GM19324 (cell line): ENCODE measurements at regions not wholly inside any gene's neighbourhood (a gene's known extent, or its start where the extent isn't known, plus 50 kb on each side); places are given as distances from the start of the nearest gene placed in this dataset.

Experiments used
- ATAC-seq: cut with Tn5 transposase; IDR thresholded peaks from one replicate; pipeline ENCODE4 v1.9.1; 2021; ENCODE audit warnings: mild to moderate bottlenecking, moderate library complexity; ENCODE audit not compliant: unreplicated experiment, low FRiP score

DNA sequence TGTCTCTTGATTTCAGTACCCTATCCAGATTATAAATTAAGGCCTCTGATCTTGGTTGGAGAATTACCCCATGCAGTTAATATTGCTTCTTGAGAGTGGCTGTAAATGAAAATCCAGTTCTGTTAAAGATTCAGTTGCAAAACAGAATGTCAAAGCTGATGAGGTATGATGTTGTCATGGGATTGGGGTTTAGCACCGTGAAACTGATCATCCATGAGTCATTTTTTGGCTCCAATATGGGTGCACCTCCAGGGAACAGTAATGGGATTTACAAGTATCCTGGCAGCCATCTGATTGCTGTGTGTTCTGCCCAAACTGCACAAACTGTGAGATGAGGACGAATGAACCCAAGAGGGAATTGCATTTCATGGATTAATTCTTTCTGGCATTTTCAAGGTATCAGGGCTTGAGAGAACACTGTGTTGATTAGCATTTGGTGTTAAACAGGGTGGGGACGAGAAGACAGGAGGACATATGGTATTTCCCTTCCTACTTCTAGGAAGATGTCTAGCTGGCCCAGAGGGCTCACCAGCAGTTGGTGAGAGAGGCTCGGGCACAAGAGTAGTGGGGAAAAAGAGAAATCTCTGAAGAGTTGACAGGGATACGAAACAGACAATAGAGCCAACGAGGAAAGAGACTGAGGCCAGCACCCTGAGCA, 214.7 kb downstream of the GAS1 start:
- no peak for ATAC-seq

DNA sequence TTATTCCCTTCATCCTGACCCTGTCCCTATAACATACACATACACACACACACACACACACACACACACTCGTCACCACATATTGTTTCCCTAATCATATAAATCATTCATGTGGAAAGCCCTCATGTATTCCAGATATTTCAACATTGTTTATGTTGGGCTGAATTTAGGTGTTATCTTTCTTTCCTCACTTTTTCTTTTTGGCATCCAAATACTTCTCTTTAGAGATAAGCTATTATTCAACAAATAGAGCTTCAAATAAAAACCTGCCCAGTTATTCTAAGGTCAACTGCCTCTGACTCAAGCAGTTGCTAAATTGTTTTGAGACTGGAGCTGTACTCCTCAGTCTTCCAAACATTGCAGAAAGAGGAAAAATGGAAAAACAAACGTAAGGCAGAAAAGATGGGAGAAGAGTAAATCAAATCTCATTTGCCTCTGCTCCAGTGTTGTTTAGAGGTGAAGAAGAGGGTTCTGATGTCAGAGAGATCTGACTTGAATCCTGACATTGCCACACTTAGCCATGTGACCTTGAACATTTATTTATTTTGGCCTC, 215.7 kb downstream of the GAS1 start:
- no peak for ATAC-seq

DNA sequence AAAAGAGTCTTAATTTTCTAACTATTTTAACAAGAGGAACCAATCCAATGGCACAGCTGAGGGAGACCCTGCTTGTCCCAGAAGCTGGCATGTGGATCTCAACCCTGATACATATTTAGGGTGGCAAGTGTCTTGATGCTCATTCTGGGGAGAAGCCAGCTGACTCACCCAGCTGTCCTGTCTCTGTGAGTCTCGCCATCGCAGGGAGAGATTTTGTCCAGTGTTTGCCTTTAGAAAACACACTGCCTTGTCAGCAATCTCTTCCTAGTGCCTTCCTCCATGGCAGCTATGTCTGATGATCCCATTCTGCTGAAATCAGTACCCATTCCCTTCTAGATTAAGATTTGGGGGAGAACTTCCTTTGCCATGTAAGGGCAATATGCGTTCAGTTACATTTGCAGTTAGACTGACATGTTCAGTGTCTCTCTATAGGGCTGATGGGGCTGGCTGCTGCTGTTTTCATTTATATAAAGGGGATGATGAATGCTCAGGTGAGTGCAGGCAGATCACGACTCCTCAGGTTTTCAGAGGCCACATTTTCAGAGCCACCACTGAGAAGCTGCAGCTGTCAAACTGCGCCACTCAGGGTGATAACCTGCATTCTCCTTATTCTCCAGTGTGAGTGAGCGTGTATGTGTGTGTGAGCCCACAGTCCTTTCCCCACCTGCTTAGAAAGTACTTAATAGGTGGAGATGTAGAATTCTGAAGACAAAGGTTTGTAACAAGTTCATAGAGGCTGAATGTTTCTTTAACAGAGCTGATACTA, 217.0 kb downstream of the GAS1 start:
- no peak for ATAC-seq

DNA sequence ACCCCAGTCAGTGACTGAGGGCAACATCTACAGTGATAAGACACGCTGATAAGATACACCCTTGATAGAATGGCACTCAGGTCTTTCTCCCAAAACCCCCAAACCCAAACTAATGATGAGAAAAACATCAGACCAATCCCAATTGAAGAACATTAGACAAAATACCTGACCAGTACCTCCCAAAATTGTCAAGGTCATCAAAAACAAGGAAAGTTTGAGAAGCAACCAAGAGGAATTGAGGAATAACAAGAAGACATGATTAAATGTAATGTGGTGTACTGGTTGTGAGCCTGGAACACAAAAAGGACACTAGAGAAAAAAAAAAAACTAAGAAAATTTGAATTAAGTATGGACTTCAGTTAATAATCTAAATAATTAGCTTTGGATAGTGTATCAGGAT, 222.8 kb downstream of the GAS1 start:
- no peak for ATAC-seq

DNA sequence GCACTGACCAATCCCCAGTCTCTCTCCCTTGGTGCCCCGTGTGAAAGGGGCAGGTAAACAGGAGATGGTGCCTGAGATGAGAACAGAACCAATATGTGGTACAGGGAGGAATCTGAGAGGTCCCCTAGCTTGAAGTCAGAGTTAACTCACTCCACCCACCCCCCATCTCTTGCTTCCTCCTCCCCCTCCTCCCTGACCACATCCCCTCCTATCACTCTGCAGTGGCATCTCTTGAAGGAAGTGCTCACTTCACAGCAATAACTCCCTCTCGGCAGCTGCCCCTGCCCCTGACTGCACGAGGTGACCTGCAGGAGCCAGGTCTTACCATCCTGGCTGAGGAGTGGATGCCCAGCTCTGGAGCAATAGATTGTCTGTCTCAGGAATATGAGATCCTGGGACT, 224.0 kb downstream of the GAS1 start:
- ATAC-seq, result no peak

DNA sequence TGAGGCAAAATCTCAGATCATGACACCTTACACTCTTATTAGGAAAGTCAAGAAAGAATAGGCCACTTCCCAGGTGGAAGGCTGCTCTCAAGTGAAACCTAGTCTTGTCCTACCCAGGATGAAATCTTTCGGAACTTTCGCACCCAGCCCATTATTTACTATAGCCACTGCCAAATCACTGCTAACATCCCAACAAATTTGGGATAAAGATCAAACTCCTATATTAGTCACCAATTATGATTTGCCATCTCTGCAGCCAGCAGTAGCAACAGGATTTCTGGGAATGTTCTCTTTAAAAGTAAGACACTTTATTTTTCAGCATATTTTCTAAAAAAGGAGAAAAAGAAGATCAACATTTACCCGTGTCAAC, 224.6 kb downstream of the GAS1 start:
- ATAC-seq, result no peak

DNA sequence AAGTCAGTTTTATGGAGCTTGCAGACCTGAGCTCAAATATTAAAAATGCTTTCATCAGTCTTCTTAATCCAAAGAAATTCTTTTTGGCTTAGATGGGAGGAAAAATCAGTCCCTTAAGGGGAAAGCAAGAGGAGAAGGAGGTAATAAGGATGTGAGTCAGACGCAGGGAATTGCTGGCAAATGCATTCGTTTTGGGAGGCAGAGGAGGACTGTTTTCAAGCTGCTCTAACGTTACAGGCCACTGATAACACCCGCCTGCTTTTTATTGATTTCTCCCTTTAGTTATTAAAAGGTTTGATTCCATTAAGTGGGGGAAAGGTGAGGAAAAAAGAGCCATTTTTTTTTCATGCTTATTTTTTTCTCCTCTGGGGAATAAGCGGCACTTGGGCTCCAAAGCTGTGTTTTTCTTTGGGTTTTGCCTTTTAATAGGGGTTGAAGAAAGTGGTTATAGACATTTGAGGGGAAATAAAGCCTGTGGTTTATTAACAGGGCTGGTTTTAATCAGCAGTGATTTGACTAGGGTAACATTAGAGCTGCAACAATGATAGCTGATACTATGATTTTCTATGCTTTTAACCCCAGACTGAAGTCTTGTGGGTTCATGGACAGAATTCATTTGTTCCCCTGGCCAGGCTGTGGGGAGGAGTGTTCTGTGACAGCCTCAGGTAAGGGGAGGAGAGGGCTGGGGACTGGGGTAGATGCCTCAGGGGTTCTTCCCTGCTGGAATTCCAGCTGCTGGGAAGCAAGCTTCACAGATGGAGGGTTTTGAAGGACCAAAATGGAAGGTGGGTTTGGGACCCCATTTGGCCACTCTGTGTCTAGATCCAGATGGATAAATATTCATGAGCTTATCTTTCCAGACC, 225.2 kb downstream of the GAS1 start:
- no peak for ATAC-seq

DNA sequence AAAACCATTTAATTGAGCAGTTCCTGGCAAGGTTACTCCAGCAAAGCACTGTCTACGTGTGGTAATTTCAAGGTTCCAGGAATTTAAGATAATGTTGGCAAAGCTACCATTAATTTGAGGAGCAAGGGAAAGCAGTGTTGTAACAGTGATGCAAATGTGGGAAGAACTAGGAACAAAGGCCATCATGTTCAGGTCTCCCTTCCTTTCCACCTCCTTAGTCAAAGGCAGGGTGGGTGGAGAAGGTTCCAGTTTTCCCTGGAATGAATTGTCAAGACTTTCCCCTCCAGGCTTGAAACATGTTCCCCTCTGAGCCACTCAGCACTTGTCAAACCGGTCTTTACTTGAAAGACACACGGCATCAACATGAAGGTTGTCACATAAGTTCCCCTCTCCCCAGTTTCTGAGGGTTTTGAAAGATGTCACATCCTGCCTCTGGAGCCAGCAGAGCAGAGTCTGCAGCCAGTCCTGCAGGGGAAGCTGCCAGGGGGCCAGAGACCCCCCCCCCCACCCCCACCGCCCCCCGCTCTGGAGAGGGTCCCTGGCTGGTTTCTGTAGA, 226.0 kb downstream of the GAS1 start:
- no peak for ATAC-seq

DNA sequence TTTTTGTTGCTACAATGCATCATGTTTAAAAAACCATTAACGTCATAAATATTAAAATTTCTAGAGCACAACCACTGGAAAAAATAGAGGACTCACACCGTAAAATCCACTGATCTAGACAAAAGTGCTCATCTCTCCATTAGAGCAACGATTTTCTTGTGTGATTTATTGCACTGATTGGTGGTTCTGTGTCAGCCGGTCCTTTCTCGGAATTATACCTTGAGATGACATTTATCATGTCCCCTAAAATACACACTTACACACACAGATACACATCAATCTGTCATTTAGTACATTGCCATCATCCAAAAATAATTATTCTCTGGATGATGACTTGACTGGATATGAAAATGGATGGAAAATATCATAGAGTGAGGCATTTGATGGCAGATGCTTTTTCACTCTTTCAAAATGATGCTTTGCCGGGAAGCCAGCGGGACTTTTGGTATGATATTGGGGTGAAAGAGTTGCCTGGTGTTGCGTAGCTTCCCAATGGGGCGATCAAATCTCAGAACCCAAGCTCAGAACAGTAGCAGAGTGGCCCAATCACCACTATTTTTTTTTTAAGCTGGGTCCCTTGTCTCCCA, 226.6 kb downstream of the GAS1 start:
- no peak for ATAC-seq

DNA sequence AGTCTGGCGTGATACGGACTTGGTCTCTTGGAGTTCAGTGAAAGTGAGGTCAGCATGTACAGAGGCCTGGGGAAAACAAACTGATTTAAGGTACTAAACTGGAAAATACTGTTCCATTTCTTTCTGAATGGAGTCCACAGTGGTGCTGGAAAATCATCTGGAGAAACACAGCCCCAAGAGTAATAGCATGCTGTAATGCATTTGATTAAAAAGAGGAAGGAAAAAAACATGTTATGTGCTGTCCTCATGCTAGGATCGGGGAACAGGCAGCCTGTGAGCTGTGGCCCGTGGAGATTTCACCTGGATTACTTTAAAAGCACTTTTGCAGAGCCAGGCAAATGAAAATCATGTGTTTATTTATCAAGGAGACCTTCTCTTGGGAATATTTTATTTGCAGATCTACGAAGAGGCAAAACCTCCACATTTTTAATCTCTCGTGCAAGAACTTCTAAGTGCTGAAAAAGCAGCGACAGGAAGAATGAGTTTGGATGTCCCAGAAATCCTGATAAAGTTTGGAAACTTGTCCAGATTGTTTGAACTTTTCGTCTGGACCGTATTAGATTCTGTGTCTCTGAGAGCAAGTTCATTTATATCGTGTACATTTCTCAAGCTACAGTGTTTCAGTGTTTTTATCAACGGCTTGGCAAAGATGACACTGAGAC, 228.8 kb downstream of the GAS1 start:
- ATAC-seq, result no peak

DNA sequence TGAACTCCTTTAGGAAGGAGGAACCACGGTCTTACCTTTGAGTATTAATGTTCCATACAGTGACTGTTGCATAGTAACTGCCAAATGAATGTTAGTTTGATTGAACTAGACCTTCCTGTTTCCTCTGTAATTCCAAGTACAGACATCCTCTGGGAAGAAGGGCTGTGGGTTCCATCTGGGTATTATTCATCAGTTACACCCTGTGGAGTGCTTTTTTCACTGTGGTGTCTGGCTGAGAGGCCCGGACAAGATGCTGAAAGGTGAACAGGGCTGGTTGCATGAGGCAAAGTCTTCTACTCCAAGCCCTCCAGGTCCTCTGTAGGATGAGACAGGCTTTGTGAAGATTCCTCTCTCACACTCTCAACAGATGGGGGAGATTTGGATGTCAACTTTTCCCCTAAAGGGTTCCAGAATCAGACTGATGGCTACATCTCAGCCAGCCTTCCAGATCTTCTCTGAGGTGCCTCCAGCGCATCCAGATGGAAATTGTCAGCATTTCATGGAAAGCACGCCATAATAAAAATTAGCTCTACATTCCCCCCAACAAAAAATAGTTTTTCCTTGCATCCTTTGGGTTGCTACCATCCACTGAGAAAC, 230.9 kb downstream of the GAS1 start:
- no peak for ATAC-seq

DNA sequence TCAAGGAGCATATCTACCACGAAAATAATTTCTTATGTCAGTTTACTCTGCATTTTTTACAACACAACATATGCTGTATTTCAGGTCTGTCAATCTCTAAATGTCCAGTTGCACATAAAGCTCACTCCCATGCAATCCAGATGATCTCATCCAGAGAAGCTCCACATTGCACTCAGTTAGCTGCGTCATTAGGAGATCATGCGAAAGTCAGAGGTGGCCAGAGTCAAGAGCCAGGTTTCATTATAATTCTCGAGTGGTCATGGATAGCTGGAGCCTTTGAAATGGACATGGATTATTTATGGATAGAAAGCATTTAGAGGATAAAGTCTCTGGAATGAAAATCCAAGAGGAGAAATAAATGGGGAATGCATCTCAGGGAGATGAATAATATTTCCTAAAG, 232.3 kb downstream of the GAS1 start:
- ATAC-seq, result no peak

DNA sequence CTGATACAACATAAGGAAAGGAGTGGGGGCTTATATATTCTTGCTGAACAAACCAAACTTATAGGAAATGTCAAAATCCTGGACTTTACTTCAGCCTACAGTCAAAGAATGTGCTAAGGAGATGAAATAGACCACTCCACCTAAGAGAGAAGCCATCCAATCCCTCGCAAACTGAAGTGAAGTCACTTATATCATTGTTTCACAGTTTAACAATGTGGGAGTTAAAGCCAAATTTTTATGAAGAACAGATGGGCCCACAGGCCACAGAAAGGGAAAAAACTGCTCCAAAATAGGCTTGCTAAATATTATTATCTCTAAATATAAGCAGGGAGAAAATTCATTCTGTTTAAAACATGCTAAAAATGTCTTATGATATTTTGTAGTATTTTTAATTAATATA, 233.3 kb downstream of the GAS1 start:
- no peak for ATAC-seq

DNA sequence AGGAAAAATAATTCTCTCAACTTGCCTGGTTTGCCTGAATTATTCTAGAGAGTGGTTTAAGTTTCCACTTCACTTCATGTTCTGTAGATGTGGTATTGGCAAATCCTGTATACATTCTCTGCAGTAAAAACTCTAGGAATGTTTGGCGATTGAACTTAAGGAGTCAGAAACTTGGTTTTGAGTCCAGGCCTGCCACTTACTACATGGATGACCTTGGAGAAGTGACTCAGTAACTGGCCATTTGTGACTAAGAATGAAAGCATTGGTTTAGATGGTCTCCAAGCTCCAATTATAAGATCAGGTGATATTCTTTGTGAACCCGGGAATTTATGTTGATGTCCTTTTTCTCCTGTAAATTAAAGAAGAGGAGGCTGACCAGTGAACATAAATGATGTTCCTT, 233.8 kb downstream of the GAS1 start:
- no peak for ATAC-seq

DNA sequence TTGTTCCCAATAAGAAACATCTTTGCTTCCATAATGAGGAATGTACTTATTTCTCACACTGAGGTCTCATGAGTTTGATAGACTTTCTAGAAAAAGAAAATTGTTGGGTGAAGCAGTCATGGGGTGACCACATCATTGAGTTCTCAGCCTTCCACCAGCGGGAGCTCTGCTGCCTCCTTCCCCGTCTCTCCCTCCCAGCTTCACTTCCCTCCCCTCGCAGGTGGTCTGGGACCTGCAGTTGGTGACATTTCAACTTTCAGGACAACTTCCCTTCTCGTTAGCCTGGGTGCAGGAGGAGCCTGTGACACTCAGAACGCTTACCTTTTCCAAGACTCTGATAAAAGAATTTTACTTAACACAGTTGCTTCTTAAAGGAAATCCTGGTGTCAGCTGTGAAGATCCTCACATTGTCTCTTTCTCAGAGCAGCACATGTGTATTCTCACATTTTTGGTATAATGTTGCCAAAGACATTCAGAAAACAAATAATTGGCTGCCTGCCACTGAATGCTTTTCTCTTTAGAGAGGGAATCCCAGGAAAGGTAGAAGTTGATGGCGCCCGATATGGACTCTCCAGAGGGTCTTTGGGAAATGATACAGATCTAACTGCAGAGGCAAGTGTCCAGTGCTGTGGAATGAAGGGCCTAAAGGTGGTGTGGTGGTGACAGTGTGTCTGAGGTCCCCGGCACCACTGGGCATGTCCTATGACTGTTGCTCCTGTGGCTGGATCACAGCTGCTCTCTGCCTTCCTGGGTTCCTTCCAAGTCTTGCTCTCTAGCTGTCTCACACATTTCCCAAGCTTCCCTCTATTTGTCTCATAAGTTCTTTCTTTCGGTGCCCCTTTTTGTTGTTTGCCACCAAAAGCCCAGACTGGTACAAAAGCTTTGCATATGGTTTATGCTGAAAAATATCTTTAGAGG, 238.1 kb downstream of the GAS1 start:
- ATAC-seq, result no peak

DNA sequence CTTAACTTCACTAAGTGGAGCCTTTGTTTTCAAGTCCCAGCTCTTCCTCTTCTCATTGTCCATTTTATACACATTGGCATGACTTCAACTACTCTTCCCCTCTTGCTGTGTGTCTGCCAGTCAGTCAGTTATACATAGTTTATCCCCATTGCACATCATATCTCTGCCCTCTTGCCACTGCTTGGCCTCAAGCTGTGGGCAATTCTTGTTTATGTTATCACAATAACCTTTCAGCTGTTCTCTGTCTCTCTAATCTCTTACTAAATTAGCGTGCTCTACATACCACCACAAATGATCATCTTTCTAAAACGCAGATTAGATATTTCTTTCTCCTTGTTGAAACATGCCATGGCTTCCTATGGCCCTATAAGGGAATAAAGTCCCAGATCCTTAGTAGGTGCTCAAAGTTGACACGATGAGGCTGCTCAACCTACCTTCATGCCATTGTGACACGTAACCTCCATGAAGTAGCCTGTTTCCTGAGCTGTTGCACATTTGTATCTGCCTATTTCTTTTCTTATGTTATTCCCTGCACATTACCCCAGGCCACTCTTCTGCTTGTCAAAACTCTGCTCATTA, 239.3 kb downstream of the GAS1 start:
- no peak for ATAC-seq

DNA sequence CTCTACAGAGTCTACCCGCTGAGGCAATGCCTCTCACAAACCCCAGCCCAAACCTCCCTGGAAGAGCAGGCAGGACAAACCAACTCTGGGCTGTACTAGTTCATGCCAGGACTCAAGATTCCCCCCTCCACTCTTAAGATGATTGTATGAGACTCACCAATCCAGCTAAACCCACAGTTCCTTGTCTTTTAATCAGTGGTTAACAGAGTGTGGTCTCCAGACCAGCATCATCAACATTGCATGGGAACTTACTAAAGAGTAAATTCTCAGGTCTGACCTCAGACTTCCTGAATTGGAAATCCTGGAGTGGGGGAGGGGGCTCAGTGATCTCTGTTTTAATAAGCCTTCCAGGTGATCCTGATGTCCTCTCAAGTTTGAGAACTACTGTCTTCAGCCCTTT, 240.9 kb downstream of the GAS1 start:
- no peak for ATAC-seq

DNA sequence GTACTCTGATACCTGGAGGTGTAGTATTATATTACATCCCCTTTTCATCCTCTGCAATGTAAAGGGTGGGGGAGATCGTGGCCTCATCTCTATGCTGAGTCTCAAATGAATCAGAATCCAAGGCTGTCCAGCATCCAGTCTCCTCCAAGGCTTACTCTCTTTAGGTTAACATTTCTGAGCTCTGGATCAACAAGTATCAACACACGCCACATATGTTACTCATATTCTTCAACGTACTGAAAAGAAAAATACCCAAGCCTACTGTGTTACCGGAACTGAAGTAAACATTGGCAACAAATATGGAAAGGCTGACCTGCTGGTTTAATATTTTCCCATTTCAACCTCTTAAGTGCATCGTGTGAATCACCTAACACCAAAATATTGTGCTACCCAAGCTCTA, 241.8 kb downstream of the GAS1 start:
- no peak for ATAC-seq
